MCF 10A (cell line): ENCODE measurements at regions not wholly inside any gene's neighbourhood (a gene's known extent, or its start where the extent isn't known, plus 50 kb on each side); places are given as distances from the start of the nearest gene placed in this dataset.

ENCODE experiments used
- BruUV-seq: library from RNA; stranded (reverse); fragments of 400-500 nt; replicated peaks from 2 replicates; lab custom pipeline; 2021; lab: Mats Ljungman, UMichigan
- CTCF ChIA-PET: fragments of 300-600 bp; sonication (Branson Sonifier 250); formaldehyde crosslinking; extraction: SDS; loops from one replicate; lab custom pipeline; 2021; ENCODE audit warnings: antibody characterized with exemption, inconsistent platforms; lab: Yijun Ruan, JAX
- POLR2A ChIA-PET: fragments of 300-600, 350-650 bp; sonication (Branson Sonifier 250); formaldehyde crosslinking; extraction: SDS; loops from one replicate; lab custom pipeline; 2020; ENCODE audit warnings: antibody characterized with exemption, inconsistent platforms; lab: Yijun Ruan, JAX
- DNase-seq: peaks from one replicate; pipeline ENCODE4 v3.0.0-alpha.2; 2018; ENCODE audit not compliant: unreplicated experiment
- H3K27ac Mint-ChIP-seq: one replicate; pipeline ENCODE4 v1.8.0; 2022; ENCODE audit warnings: mild to moderate bottlenecking, low read depth, mixed read lengths; ENCODE audit not compliant: unreplicated experiment
- H3K27me3 Mint-ChIP-seq: one replicate; pipeline ENCODE4 v1.8.0; 2022; ENCODE audit warnings: mixed read lengths; ENCODE audit not compliant: insufficient read depth, unreplicated experiment
- H3K36me3 Mint-ChIP-seq: one replicate; pipeline ENCODE4 v1.8.0; 2022; ENCODE audit warnings: mild to moderate bottlenecking, moderate library complexity, mixed read lengths; ENCODE audit not compliant: insufficient read depth, unreplicated experiment
- H3K4me1 Mint-ChIP-seq: one replicate; pipeline ENCODE4 v1.8.0; 2022; ENCODE audit warnings: mixed read lengths; ENCODE audit not compliant: insufficient read depth, unreplicated experiment
- H3K4me3 Mint-ChIP-seq: one replicate; pipeline ENCODE4 v1.8.0; 2022; ENCODE audit warnings: mild to moderate bottlenecking, moderate library complexity, mixed read lengths; ENCODE audit not compliant: unreplicated experiment
- H3K9me3 Mint-ChIP-seq: one replicate; pipeline ENCODE4 v1.8.0; 2022; ENCODE audit warnings: mixed read lengths; ENCODE audit not compliant: unreplicated experiment
- intact Hi-C: fragments of 100-400 bp; cut with micrococcal nuclease; formaldehyde crosslinking; loops from 2 replicates; pipeline ENCODE4 v1.14.1; 2022
- TF ChIP-seq, protein P1 (sequence below): fragments of 200-600 bp; IDR thresholded peaks from one replicate; pipeline ENCODE4 v1.8.0; 2022; ENCODE audit warnings: antibody characterized with exemption, mild to moderate bottlenecking; ENCODE audit not compliant: unreplicated experiment

DNA sequence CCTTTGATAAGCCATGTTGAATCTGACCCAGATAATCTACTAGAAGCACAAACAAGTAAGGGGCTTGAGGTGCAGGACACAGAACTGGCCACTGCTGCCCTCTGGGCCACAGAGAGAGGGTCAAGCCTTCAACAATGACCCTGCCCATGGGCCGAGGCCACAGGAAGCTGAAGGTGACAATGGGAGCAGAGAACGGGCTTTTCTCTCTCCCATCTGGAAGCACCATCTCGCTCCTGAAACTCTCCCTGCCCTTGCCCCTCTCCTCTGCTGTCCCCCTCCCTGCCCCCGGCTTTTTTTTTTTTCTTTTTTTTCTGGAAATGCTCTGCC lies 133.1 kb upstream of the DUSP10 start:
- TF ChIP-seq, protein P1, sequence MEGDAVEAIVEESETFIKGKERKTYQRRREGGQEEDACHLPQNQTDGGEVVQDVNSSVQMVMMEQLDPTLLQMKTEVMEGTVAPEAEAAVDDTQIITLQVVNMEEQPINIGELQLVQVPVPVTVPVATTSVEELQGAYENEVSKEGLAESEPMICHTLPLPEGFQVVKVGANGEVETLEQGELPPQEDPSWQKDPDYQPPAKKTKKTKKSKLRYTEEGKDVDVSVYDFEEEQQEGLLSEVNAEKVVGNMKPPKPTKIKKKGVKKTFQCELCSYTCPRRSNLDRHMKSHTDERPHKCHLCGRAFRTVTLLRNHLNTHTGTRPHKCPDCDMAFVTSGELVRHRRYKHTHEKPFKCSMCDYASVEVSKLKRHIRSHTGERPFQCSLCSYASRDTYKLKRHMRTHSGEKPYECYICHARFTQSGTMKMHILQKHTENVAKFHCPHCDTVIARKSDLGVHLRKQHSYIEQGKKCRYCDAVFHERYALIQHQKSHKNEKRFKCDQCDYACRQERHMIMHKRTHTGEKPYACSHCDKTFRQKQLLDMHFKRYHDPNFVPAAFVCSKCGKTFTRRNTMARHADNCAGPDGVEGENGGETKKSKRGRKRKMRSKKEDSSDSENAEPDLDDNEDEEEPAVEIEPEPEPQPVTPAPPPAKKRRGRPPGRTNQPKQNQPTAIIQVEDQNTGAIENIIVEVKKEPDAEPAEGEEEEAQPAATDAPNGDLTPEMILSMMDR: no peak
- no TSS peak for BruUV-seq

DNA sequence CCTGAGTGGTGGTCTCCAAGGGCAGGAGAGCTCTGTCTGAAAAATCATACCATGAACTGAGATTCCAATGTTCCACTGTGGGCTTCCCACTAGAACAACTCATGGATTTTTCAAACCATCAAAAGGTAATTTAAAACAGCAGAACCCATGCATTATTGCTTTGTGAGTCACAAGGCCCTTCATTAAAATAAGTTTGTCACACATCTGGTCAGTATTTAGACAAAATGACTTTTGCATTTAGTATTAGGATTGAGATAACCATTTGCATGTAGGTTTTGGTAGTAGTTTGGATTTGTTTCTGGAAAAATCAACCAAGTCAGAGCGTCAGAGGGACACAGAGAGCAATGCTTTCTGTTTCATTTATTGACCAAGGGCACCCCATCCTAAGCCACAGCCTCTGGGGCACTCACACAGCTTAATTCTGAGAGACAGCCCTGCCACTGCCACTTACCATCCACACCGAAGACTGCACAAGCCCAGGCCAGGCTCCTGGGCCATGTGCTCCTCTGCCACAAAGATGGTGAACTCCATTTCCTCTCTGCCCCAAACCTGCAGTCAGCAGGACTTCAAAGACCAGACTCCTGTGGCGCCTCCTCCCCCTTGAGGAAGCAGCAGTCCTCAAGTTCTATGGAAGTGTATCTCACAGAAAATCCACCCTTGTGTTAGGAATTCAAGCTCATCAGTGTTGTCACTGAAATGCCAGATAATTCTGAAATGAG lies 132.6 kb upstream of the DUSP10 start:
- CTCF ChIA-PET: interaction anchor here (0.9 to 4.4 kb wide), 4 partner anchors 11 to 1071 kb away, joined by 3 to 29 read pairs (median 3); no protein-coding TSS in a partner anchor
- no TSS peak for BruUV-seq
- no peaks in the 10 kb centered on the region for H3K9me3 Mint-ChIP-seq

More for the DNA sequence above, 133.1 kb upstream of the DUSP10 start:
- Mint-ChIP-seq H3K27me3 (no peaks in the 10 kb centered on the region), H3K9me3 (no peaks in the 10 kb centered on the region), H3K4me3 (no peak overlapping the region), H3K27ac (no peak overlapping the region), H3K36me3 (no peaks in the 10 kb centered on the region), H3K4me1 (peaks cover 11% of the 10 kb centered on the region)
- intact Hi-C loops: no loop called here
- ChIA-PET POLR2A (interaction anchor here (1.4 kb wide), 2 partner anchors 11 to 17 kb away, joined by 5 read pairs; no protein-coding TSS in a partner anchor), CTCF (interaction anchor here (0.6 to 4.4 kb wide), 6 partner anchors 11 to 1066 kb away, joined by 3 to 29 read pairs (median 4); no protein-coding TSS in a partner anchor)
- DNase-seq: no peak

DNA sequence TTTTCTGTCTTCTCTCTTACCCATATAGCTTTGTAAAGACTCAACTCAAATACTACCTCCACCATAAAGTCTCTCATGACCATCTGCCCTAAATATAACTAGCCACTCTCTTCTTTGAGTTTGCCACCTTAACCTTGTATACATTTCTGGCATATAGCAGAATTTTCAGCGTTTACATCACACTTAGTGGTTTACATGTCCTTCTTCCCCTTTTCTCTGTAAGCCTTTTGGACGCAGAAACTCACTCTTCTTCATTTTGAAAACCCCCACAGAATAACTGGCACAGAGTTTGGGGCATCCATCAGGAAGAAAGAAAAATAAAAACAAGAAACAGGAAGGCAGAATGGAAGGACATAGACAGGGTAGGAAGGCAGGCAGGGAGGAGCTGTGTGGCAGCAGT lies 131.8 kb upstream of the DUSP10 start:
- TF ChIP-seq, protein P1: no peak
- ChIA-PET POLR2A (no interaction called here), CTCF (interaction anchor here (0.6 to 4.4 kb wide), 7 partner anchors 12 to 1070 kb away, joined by 3 to 29 read pairs (median 3); no protein-coding TSS in a partner anchor)
- Mint-ChIP-seq H3K36me3 (no peaks in the 10 kb centered on the region), H3K27me3 (no peaks in the 10 kb centered on the region), H3K27ac (no peak overlapping the region), H3K4me3 (no peak overlapping the region), H3K9me3 (no peaks in the 10 kb centered on the region), H3K4me1 (peaks cover 24% of the 10 kb centered on the region)
- no TSS peak for BruUV-seq
- intact Hi-C loops: no loop called here
- no peak for DNase-seq

More for the DNA sequence above, 132.6 kb upstream of the DUSP10 start:
- Mint-ChIP-seq H3K27ac (no peak overlapping the region), H3K4me3 (no peak overlapping the region), H3K27me3 (no peaks in the 10 kb centered on the region), H3K36me3 (no peaks in the 10 kb centered on the region), H3K4me1 (peaks cover 16% of the 10 kb centered on the region)
- no peak for DNase-seq
- POLR2A ChIA-PET: interaction anchor here (1.4 kb wide), 2 partner anchors 12 to 18 kb away, joined by 5 read pairs; no protein-coding TSS in a partner anchor
- TF ChIP-seq, protein P1: no peak
- intact Hi-C loops: no loop called here

DNA sequence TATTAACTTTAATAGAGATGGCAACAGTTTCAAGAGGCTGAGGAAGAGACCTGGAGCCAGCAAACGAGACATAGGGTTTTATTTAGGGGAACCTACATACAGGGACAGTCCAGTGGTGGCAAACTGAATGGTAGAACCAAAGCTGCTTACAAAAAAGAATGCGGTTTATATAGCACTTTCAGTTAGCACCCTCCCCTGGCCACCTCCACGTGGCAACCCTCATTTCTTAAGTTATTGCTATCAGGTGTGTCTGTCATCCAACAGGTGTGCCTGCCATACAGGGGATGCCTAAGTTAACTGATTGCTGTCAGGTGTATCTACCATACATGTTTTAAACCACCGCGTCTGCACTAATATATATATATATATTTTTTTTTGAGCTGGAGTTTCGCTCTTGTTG lies 129.2 kb upstream of the DUSP10 start:
- DNase-seq: no peak
- ChIA-PET CTCF (interaction anchor here (0.6 to 1.1 kb wide), 4 partner anchors 9 to 457 kb away, joined by 3 read pairs; no protein-coding TSS in a partner anchor), POLR2A (interaction anchor here (1.2 to 4.8 kb wide), 2 partner anchors 15 to 20 kb away, joined by 5 to 47 read pairs; no protein-coding TSS in a partner anchor)
- Mint-ChIP-seq H3K27me3 (no peaks in the 10 kb centered on the region), H3K4me3 (no peak overlapping the region), H3K27ac (no peak overlapping the region), H3K36me3 (no peaks in the 10 kb centered on the region), H3K4me1 (peaks cover 29% of the 10 kb centered on the region), H3K9me3 (no peaks in the 10 kb centered on the region)
- no TSS peak for BruUV-seq
- TF ChIP-seq, protein P1: no peak
- intact Hi-C loops: no loop called here
